ENCODE measurements at regions not wholly inside any gene's neighbourhood (a gene's known extent, or its start where the extent isn't known, plus 50 kb on each side); places are given as distances from the start of the nearest gene placed in this dataset.

GRCh38 chr5:144103611-144104485, 66.6 kb downstream of the YIPF5 start:
- FAIRE-seq (no peak), DNase-seq (ENCODE audit: insufficient read length, low spot score) (no peak)
- no peak for TF ChIP-seq PAX5 (IDR thresholded peaks at IDR 0.05; ENCODE audit: insufficient read depth, low read length, severe bottlenecking)
- TF ChIP-seq SPI1 (IDR thresholded peaks at IDR 0.05; ENCODE audit: low read depth, low read length) = no peak
- no peak for TF ChIP-seq TAF1 (IDR thresholded peaks at IDR 0.05; ENCODE audit: low read depth, low read length)
- no peak for TF ChIP-seq POLR2AphosphoS5 (IDR thresholded peaks at IDR 0.05; ENCODE audit: low read depth, low read length)
- TF ChIP-seq POU2F2 (IDR thresholded peaks at IDR 0.05; ENCODE audit: low read depth, low read length) = no peak
- no peak for TF ChIP-seq POLR2A (IDR thresholded peaks at IDR 0.05; ENCODE audit: low read depth, low read length)

- TF ChIP-seq POLR2A (IDR thresholded peaks at IDR 0.05; ENCODE audit: low read depth, low read length) = no peak
- TF ChIP-seq TAF1 (IDR thresholded peaks at IDR 0.05; ENCODE audit: low read depth, low read length) = no peak
- TF ChIP-seq SPI1 (IDR thresholded peaks at IDR 0.05; ENCODE audit: low read depth, low read length) = no peak
- TF ChIP-seq PAX5 (IDR thresholded peaks at IDR 0.05; ENCODE audit: insufficient read depth, low read length, severe bottlenecking) = no peak
- FAIRE-seq (no peak), DNase-seq (ENCODE audit: insufficient read length, low spot score) (no peak)
Measured at GRCh38 chr5:144105371-144105770, 65.1 kb downstream of the YIPF5 start.

GRCh38 chr5:144108131-144108530, 62.3 kb downstream of the YIPF5 start:
- FAIRE-seq (no peak), DNase-seq (ENCODE audit: insufficient read length, low spot score) (no peak)
- no peak for TF ChIP-seq POLR2A (IDR thresholded peaks at IDR 0.05; ENCODE audit: low read depth, low read length)

Data from GM12891 (cell line).